CD4-positive, CD25-positive, alpha-beta regulatory T cell (primary cell): ENCODE measurements at regions not wholly inside any gene's neighbourhood (a gene's known extent, or its start where the extent isn't known, plus 50 kb on each side); places are given as distances from the start of the nearest gene placed in this dataset.
A peak's percentile ranks its signal among the peaks of the same experiment; 100 is the strongest.

Source experiments
- ATAC-seq, 2 donors: fragments of 150-1000 bp; cut with Tn5 transposase; one replicate each; pipeline ENCODE4 v1.10.0; 2021; ENCODE audit warnings: low read depth in 2 of 2, moderate number of reproducible peaks in 2 of 2, moderate library complexity in 1 of 2
- DNase-seq, 3 donors: peaks; one replicate each; pipeline versions ENCODE4 v3.0.0 to v3.0.0-alpha.2; 2012 to 2022; ENCODE audit warnings: mixed read lengths in 1 of 3
- H3K27ac ChIP-seq: one replicate; pipeline ENCODE4 v1.7.0; 2013; ENCODE audit warnings: mild to moderate bottlenecking, low read length; ENCODE audit not compliant: insufficient read depth, poor library complexity, severe bottlenecking
- H3K27me3 ChIP-seq: one replicate; pipeline ENCODE4 v1.7.0; 2013; ENCODE audit warnings: low read length; ENCODE audit not compliant: control insufficient read depth, insufficient read depth
- H3K36me3 ChIP-seq: one replicate; pipeline ENCODE4 v1.7.0; 2013; ENCODE audit warnings: mild to moderate bottlenecking, low read length, moderate library complexity; ENCODE audit not compliant: control insufficient read depth, insufficient read depth
- H3K4me1 ChIP-seq: 2 replicates; pipeline ENCODE4 v1.7.0; 2013; ENCODE audit warnings: mild to moderate bottlenecking, low read length; ENCODE audit not compliant: insufficient read depth, control insufficient read depth, poor library complexity, severe bottlenecking
- H3K4me3 ChIP-seq: one replicate; pipeline ENCODE4 v1.7.0; 2013; ENCODE audit warnings: low read depth, mild to moderate bottlenecking, low read length, moderate library complexity
- H3K9me3 ChIP-seq, 2 experiments: 1 replicate in 1 of 2; 2 replicates in 1 of 2; pipeline ENCODE4 v1.7.0; 2013; ENCODE audit warnings: low read length in 2 of 2, mild to moderate bottlenecking in 1 of 2, moderate library complexity in 1 of 2; ENCODE audit not compliant: control insufficient read depth in 2 of 2
- H3K27ac Mint-ChIP-seq, 3 donors: one replicate each; pipeline ENCODE4 v1.8.0; 2020 to 2022; ENCODE audit warnings: mild to moderate bottlenecking in 3 of 3, mixed read lengths in 3 of 3, moderate library complexity in 2 of 3
- H3K27me3 Mint-ChIP-seq: one replicate; pipeline ENCODE4 v1.8.0; 2022; ENCODE audit warnings: mild to moderate bottlenecking, mixed read lengths
- H3K36me3 Mint-ChIP-seq: one replicate; pipeline ENCODE4 v1.8.0; 2020; ENCODE audit warnings: mixed read lengths
- H3K4me1 Mint-ChIP-seq, 4 donors: one replicate each; pipeline ENCODE4 v1.8.0; 2020 to 2022; ENCODE audit warnings: mixed read lengths in 4 of 4, mild to moderate bottlenecking in 1 of 4
- H3K4me3 Mint-ChIP-seq, 4 donors: one replicate each; pipeline ENCODE4 v1.8.0; 2020 to 2022; ENCODE audit warnings: mild to moderate bottlenecking in 4 of 4, mixed read lengths in 4 of 4, moderate library complexity in 3 of 4
- H3K9me3 Mint-ChIP-seq, 7 donors: one replicate each; pipeline ENCODE4 v1.8.0; 2020 to 2022; ENCODE audit warnings: mixed read lengths in 7 of 7, mild to moderate bottlenecking in 3 of 7, moderate library complexity in 2 of 7

DNA sequence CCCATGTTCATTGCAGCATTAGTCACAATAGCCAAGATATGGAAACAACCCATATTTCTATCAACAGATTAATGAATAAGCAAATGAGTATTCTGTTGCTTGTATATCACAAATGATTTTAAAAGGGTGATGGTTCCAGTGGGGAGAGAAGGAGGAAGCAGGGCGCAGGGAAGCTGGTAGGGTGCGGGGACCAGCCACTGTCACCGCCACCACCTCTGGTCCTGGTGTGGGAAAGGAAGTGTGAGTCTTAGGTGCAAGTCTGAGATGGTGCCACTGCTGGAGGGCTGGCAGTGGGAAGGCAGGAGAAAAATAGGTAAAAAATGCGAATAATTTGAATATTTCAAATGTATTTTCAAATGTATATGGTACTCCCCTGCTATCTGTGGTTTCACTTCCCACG lies 286.8 kb upstream of the DDX53 start:
- H3K36me3 Mint-ChIP-seq, result no peaks in the 10 kb centered on the region
- Histone ChIP-seq H3K9me3 (no peaks in the 10 kb centered on the region), H3K36me3 (no peaks in the 10 kb centered on the region), H3K27me3 (no peaks in the 10 kb centered on the region), H3K4me3 (no peak overlapping the region), H3K27ac (no peak overlapping the region), H3K4me1 (no peaks in the 10 kb centered on the region)
- H3K27me3 Mint-ChIP-seq, result no peaks in the 10 kb centered on the region
- H3K4me1 Mint-ChIP-seq, result no peaks in the 10 kb centered on the region
- H3K4me3 Mint-ChIP-seq, result no peak overlapping the region
- ATAC-seq (no peak), DNase-seq (no peak)
- no peak overlapping the region for H3K27ac Mint-ChIP-seq
- H3K9me3 Mint-ChIP-seq, result peaks cover 0 to 3% (median 0%) of the 10 kb centered on the region in 7 donors

DNA sequence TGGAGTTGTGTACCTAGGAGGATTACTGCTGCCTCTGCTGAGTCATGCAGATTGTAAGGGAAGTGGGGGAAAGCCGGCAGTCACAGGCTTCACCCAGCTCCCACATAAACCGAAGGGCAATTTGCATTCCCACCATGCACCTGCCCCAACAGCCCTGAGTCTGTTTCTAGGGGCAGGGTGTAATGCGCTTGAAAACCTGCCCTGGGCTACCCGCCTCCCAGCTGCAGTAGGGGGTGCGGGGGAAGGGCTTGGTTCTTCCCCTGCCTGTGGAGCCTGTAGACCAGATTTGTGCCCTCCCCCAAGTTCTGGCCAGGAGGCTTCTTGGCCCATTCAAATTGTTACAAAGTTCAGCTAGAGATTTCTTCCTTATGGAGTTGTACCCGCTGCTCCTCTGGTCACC lies 269.2 kb upstream of the DDX53 start:
- no peak for ATAC-seq
- H3K27ac Mint-ChIP-seq, result no peak overlapping the region

DNA sequence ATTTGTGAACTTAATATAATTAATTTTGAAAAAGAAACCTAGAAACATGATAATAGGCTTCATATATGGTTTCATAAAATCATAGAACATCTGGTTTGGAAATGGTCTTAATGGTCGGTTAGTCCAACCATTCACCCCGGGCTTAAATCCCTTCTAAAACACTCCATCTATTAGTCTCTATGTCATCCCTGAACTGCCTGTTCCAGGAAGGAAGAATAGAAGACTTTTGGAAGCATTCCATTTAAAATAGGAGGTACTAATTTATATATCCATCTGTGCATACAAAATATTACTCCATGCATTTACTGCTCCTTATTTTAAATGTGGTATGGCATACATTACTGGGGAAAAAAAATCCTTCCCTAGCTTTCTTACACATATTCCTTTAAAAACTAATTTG lies 262.2 kb upstream of the DDX53 start:
- H3K9me3 Mint-ChIP-seq, result peaks cover 0 to 4% (median 0%) of the 10 kb centered on the region in 7 donors
- ATAC-seq (no peak), DNase-seq (no peak)
- H3K27me3 Mint-ChIP-seq, result no peaks in the 10 kb centered on the region
- H3K4me1 Mint-ChIP-seq, result no peaks in the 10 kb centered on the region
- Histone ChIP-seq H3K27ac (no peak overlapping the region), H3K4me1 (no peaks in the 10 kb centered on the region), H3K4me3 (no peak overlapping the region), H3K27me3 (no peaks in the 10 kb centered on the region), H3K9me3 (no peaks in the 10 kb centered on the region), H3K36me3 (no peaks in the 10 kb centered on the region)
- H3K36me3 Mint-ChIP-seq, result no peaks in the 10 kb centered on the region
- no peak overlapping the region for H3K4me3 Mint-ChIP-seq
- H3K27ac Mint-ChIP-seq, result no peak overlapping the region

More for the DNA sequence above, 269.2 kb upstream of the DDX53 start:
- no peak overlapping the region for H3K27ac ChIP-seq
- DNase-seq, result no peak
- H3K9me3 ChIP-seq, result no peaks in the 10 kb centered on the region
- no peaks in the 10 kb centered on the region for H3K27me3 ChIP-seq
- H3K9me3 Mint-ChIP-seq, result peaks cover 0 to 4% (median 0%) of the 10 kb centered on the region in 7 donors
- no peak overlapping the region for H3K4me3 ChIP-seq
- no peaks in the 10 kb centered on the region for H3K27me3 Mint-ChIP-seq
- no peaks in the 10 kb centered on the region for H3K36me3 ChIP-seq
- H3K4me3 Mint-ChIP-seq, result no peak overlapping the region
- H3K36me3 Mint-ChIP-seq, result no peaks in the 10 kb centered on the region
- H3K4me1 Mint-ChIP-seq, result no peaks in the 10 kb centered on the region
- no peaks in the 10 kb centered on the region for H3K4me1 ChIP-seq

DNA sequence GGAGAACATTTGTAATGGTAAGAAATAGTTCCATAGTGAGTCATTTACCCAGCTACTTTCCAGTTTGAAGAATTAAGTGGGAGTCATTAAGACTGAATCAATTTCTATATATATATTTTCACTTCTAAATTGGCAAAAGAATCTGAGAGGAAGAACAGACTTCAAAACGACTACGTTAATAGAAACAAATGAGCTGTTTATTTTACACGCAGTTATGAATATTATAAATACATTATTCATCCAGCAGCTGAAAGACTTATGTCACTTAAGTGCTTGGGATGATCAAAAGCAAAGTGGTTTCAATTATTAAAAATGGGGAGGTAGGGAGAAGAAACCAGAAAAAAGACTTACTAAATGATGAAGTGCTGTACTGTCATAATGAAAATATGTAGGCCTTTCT lies 260.5 kb upstream of the DDX53 start:
- Histone ChIP-seq H3K4me3 (no peak overlapping the region), H3K27me3 (no peaks in the 10 kb centered on the region), H3K4me1 (no peaks in the 10 kb centered on the region), H3K27ac (no peak overlapping the region), H3K9me3 (no peaks in the 10 kb centered on the region), H3K36me3 (no peaks in the 10 kb centered on the region)
- Mint-ChIP-seq H3K36me3 (no peaks in the 10 kb centered on the region), H3K4me1 (no peaks in the 10 kb centered on the region), H3K9me3 (peaks cover 0 to 2% (median 0%) of the 10 kb centered on the region in 7 donors), H3K27ac (no peak overlapping the region), H3K4me3 (no peak overlapping the region), H3K27me3 (no peaks in the 10 kb centered on the region)
- DNase-seq (no peak), ATAC-seq (no peak)

DNA sequence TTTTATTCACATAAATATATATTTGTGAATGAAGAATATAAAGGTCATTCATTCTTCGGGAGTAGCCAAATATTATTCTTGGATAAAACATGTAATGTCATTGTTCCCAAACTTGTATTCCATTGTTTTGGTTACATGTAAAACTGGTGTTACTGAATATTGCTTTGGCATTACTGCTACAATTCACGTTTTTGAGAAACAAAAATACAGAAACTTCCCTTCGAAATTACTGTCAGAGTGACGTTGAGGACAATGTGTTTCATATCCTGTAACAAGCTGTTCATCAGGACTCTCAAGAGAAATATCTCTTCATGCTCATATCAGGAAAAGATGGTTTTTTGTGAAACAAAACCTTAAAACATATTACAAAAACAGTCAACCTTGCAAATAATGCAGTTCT lies 258.9 kb upstream of the DDX53 start:
- Mint-ChIP-seq H3K9me3 (peaks cover 0 to 7% (median 0%) of the 10 kb centered on the region in 7 donors), H3K27me3 (no peaks in the 10 kb centered on the region), H3K36me3 (no peaks in the 10 kb centered on the region), H3K4me1 (no peaks in the 10 kb centered on the region), H3K27ac (no peak overlapping the region), H3K4me3 (no peak overlapping the region)
- ATAC-seq (no peak), DNase-seq (no peak)
- Histone ChIP-seq H3K4me3 (no peak overlapping the region), H3K27ac (no peak overlapping the region), H3K9me3 (no peaks in the 10 kb centered on the region), H3K4me1 (no peaks in the 10 kb centered on the region), H3K36me3 (no peaks in the 10 kb centered on the region), H3K27me3 (no peaks in the 10 kb centered on the region)

DNA sequence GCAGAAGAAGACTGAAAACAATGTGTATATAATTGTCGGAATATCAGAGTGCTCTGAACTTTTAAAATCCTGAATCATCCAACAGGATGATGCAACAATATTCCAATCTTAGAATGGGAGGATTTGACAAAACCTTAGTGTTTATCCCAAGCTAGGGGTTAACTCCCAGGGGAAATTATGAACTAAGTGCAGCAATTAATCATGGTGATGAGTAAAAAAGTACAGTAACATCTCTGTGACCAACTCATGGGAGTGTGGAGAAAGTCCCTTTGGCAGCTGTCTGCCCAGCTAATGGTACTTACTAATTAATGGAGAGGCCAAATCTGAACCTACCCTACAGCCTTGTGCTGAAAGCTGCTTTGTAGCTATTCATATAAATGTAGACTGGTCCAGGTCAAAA lies 257.6 kb upstream of the DDX53 start:
- H3K36me3 ChIP-seq, result no peaks in the 10 kb centered on the region
- Mint-ChIP-seq H3K27me3 (no peaks in the 10 kb centered on the region), H3K36me3 (no peaks in the 10 kb centered on the region), H3K4me3 (no peak overlapping the region), H3K9me3 (peaks cover 0 to 6% (median 0%) of the 10 kb centered on the region in 7 donors), H3K4me1 (no peaks in the 10 kb centered on the region), H3K27ac (no peak overlapping the region)
- H3K27ac ChIP-seq, result no peak overlapping the region
- DNase-seq (no peak), ATAC-seq (no peak)
- no peaks in the 10 kb centered on the region for H3K9me3 ChIP-seq
- no peaks in the 10 kb centered on the region for H3K27me3 ChIP-seq
- no peaks in the 10 kb centered on the region for H3K4me1 ChIP-seq
- no peak overlapping the region for H3K4me3 ChIP-seq

DNA sequence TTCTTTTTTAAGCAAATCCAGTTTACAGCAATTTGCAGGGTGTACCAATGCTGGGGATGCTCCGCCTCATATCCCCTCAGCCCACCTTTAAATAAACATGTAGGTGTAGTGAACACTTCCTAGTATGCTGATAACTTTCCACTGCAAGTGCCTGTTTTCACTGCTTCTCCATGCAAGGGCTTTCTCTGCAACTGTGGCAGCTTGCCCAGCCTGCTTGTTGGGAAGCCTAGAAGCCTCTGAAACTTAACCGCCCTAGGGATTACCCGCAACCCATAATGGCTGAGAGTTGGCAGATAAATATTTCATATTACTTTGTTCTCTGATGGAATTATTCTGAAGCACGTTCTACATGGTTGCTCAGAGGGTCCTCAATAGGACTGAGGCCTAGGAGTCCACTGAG lies 253.7 kb upstream of the DDX53 start:
- Mint-ChIP-seq H3K9me3 (peaks cover 0 to 6% (median 0%) of the 10 kb centered on the region in 7 donors), H3K27ac (no peak overlapping the region), H3K36me3 (no peaks in the 10 kb centered on the region), H3K4me1 (no peaks in the 10 kb centered on the region), H3K27me3 (no peaks in the 10 kb centered on the region), H3K4me3 (no peak overlapping the region)
- H3K4me1 ChIP-seq, result no peaks in the 10 kb centered on the region
- ATAC-seq (no peak), DNase-seq (no peak)
- H3K27ac ChIP-seq, result no peak overlapping the region
- H3K4me3 ChIP-seq, result no peak overlapping the region
- no peaks in the 10 kb centered on the region for H3K9me3 ChIP-seq
- no peaks in the 10 kb centered on the region for H3K27me3 ChIP-seq
- H3K36me3 ChIP-seq, result no peaks in the 10 kb centered on the region

DNA sequence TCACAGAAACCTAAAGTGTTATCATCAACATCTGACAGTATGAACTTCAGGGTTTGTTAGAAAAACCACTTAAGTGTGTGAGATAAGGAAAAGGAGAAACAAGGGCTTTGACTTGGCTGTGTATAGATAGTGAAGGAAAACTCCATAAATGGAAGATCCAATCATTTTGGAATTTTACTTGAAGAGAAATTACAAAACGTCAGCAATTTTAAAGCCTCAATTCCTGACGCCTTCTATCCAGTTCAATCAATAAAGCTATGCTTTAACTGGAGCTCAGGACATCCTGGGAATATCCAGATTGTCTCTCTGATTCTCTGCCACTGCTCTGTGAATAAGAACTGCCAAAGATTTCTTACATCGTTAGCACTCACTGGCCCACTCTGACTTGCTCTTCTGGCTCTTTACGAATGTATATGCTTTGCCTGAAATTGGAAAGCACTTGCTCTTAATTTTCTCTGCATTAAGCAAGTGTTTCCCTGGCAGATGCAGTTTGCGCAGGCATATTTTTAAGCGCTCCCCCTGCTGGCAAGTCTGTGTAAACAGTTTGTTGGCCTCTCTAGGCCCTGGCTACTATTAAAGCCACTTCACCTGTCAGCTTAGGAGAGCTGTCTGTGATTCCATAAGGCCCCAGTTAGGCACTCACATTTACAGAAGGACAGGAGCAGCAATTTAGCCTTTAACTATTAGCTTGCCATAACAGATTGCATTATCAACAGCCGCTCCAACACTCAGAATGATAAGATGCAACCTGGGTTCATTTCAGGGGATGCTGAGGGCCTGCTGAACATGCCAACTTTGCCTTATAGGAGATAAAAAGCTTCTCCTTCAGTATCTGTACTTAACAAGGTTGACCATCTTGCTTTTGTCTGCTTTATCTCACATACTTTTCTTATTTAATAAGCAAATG lies 251.4 kb upstream of the DDX53 start:
- Histone ChIP-seq H3K9me3 (no peaks in the 10 kb centered on the region), H3K36me3 (no peaks in the 10 kb centered on the region), H3K4me3 (no peak overlapping the region), H3K4me1 (no peaks in the 10 kb centered on the region), H3K27me3 (no peaks in the 10 kb centered on the region), H3K27ac (no peak overlapping the region)
- Mint-ChIP-seq H3K27ac (no peak overlapping the region), H3K4me3 (no peak overlapping the region), H3K4me1 (no peaks in the 10 kb centered on the region), H3K27me3 (no peaks in the 10 kb centered on the region), H3K36me3 (no peaks in the 10 kb centered on the region), H3K9me3 (peaks cover 0 to 6% (median 0%) of the 10 kb centered on the region in 7 donors)
- DNase-seq (peak; percentile 1 to 44 (median 21)), ATAC-seq (no peak)
